ENCODE measurements at regions not wholly inside any gene's neighbourhood (a gene's known extent, or its start where the extent isn't known, plus 50 kb on each side); places are given as distances from the start of the nearest gene placed in this dataset.

DNA sequence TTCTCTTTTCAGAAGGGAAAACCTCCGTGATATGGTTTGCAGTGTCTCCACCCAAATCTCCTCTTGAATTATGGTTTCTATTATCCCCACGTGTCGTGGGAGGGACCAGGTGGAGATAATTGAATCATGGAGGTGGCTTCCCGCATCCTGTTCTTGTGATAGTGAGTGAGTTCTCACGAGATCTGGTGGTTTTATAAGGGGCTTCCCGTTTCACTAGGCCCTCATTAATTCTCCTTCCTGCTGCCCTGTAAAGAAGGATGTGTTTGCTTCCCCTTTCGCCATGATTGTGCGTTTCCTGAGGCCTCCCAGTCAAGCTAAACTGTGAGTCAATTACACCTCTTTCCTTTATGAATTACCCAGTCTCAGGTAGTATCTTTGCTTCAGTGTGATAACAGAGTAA, 692.7 kb upstream of the GRM7 start:
- ATAC-seq (no peak), DNase-seq (no peak)
- Histone ChIP-seq H3K27ac (no peak overlapping the region), H3K27me3 (ENCODE audit: low read depth) (no peaks in the 10 kb centered on the region), H3K4me3 (no peak overlapping the region), H3K9me3 (no peaks in the 10 kb centered on the region), H3K4me1 (no peaks in the 10 kb centered on the region), H3K36me3 (no peaks in the 10 kb centered on the region)
- TF ChIP-seq, protein P1, sequence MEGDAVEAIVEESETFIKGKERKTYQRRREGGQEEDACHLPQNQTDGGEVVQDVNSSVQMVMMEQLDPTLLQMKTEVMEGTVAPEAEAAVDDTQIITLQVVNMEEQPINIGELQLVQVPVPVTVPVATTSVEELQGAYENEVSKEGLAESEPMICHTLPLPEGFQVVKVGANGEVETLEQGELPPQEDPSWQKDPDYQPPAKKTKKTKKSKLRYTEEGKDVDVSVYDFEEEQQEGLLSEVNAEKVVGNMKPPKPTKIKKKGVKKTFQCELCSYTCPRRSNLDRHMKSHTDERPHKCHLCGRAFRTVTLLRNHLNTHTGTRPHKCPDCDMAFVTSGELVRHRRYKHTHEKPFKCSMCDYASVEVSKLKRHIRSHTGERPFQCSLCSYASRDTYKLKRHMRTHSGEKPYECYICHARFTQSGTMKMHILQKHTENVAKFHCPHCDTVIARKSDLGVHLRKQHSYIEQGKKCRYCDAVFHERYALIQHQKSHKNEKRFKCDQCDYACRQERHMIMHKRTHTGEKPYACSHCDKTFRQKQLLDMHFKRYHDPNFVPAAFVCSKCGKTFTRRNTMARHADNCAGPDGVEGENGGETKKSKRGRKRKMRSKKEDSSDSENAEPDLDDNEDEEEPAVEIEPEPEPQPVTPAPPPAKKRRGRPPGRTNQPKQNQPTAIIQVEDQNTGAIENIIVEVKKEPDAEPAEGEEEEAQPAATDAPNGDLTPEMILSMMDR (IDR thresholded peaks at IDR 0.05), result no peak
- intact Hi-C loops (cut with DNase I), result no loop called here

DNA sequence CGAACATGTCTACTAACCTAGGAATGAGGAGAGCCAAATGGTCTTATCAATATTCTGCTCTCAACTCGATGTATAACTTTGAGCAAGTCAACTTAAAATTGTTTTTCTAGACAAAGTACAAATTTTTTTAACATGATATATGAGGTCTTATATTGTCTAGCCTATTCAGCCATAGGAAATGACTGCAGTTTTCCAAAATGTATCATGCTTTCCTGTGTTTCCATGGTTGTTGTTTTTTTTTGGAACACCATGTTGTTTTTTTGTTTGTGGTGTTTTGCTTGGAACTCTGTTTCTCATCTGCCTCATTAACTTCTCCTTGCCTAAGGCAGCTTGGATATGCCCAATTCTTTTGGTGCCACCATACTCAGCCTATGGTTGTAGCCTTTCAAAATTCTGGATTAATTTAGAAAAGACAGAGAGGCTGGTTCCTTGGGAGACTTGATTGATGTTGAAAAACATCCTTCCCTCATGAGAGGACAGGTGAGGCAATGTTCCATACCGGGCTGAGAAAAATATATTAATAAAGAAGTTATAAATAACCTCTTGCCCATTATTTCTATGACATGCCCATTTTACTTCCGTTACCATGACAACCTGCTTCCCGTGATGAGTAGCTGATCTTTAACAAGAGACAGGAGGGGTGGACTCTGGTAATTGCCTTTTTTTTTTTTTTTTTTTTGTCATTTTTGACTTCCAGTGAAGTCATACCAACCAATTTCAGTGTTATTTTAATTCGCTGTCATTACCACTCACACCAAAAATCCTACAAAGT, 687.9 kb upstream of the GRM7 start:
- Histone ChIP-seq H3K36me3 (no peaks in the 10 kb centered on the region), H3K9me3 (no peaks in the 10 kb centered on the region), H3K27me3 (ENCODE audit: low read depth) (no peaks in the 10 kb centered on the region), H3K4me3 (no peak overlapping the region), H3K27ac (no peak overlapping the region), H3K4me1 (no peaks in the 10 kb centered on the region)
- DNase-seq, result no peak
- TF ChIP-seq, protein P1 (IDR thresholded peaks at IDR 0.05), result no peak
- ATAC-seq, result no peak
- intact Hi-C loops (cut with DNase I), result no loop called here

DNA sequence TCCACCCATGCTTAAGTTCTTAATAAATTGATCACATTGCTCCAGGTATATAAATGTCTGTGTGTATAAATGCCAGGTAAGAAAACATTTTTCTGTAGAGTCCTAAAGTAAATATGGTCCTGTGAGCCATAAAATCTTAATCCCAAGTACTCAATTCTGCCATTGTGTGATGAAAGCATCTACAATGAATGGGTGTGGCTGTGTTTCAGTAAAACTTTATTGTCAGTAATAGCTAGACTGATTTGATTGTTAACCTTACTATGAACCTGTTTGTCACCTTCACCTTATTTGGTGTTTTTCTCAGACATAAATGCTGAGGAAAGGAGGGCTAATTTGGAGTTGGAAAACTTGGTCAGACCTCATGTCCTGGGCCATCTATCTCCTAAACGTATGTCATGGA, 683.5 kb upstream of the GRM7 start:
- ATAC-seq, result no peak
- H3K4me1 ChIP-seq, result no peaks in the 10 kb centered on the region
- intact Hi-C loops (cut with DNase I), result no loop called here
- no peak overlapping the region for H3K27ac ChIP-seq
- TF ChIP-seq, protein P1 (IDR thresholded peaks at IDR 0.05), result no peak
- H3K4me3 ChIP-seq, result no peak overlapping the region
- H3K27me3 ChIP-seq (ENCODE audit: low read depth), result no peaks in the 10 kb centered on the region
- H3K9me3 ChIP-seq, result no peaks in the 10 kb centered on the region
- H3K36me3 ChIP-seq, result no peaks in the 10 kb centered on the region
- no peak for DNase-seq

DNA sequence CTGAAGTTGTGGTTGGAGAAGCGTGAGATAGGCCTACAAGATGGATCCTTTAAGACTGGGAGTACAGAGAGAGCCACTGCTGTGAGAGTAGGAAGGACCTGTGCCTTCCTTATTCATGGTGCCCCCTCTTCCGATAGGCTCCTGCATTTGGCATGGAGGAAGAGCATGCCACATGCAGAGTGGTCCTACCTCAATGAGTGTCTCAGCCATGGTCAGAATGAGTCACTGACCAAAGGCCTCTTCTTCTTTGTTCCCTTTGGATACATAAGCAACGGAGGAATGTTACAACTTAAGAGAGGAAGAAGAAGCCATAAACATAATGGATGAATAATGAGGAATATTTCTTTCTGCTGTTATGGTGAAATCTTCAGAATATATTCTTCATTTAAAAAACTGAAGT, 681.2 kb upstream of the GRM7 start:
- TF ChIP-seq, protein P1 (IDR thresholded peaks at IDR 0.05), result no peak
- H3K4me3 ChIP-seq, result no peak overlapping the region
- no peaks in the 10 kb centered on the region for H3K27me3 ChIP-seq (ENCODE audit: low read depth)
- intact Hi-C loops (cut with DNase I), result no loop called here
- no peaks in the 10 kb centered on the region for H3K36me3 ChIP-seq
- DNase-seq, result no peak
- no peaks in the 10 kb centered on the region for H3K9me3 ChIP-seq
- H3K27ac ChIP-seq, result no peak overlapping the region
- ATAC-seq, result no peak
- no peaks in the 10 kb centered on the region for H3K4me1 ChIP-seq

DNA sequence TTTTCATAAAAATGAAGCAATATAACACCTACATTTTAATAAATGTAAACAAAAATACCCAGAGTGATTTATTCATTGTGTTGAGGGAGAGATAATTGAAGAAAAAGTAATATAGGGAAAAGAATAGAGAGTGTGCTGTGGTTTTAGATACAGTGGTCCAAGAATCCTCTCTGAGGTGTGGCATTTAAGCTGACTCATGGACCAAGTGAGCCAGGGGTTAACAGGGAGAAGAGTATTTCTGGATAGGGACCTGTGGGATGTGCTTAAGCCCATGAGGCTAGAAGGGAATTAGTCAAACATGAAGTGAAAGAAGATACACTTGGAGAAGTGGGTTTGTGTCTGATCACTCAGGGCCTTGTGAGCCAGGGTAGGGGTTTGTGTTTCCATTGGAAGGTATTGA, 680.7 kb upstream of the GRM7 start:
- DNase-seq (no peak), ATAC-seq (no peak)
- H3K27ac ChIP-seq, result no peak overlapping the region
- no peak overlapping the region for H3K4me3 ChIP-seq
- intact Hi-C loops (cut with DNase I), result no loop called here
- no peaks in the 10 kb centered on the region for H3K4me1 ChIP-seq
- TF ChIP-seq, protein P1 (IDR thresholded peaks at IDR 0.05), result no peak
- H3K9me3 ChIP-seq, result no peaks in the 10 kb centered on the region
- H3K27me3 ChIP-seq (ENCODE audit: low read depth), result no peaks in the 10 kb centered on the region
- no peaks in the 10 kb centered on the region for H3K36me3 ChIP-seq
